HepG2 (cell line): ENCODE measurements at regions not wholly inside any gene's neighbourhood (a gene's known extent, or its start where the extent isn't known, plus 50 kb on each side); places are given as distances from the start of the nearest gene placed in this dataset.
A peak's percentile ranks its signal among the peaks of the same experiment; 100 is the strongest.

Experiments
- ATAC-seq: fragments of 200-7000 bp; cut with Tn5 transposase; 3 replicates; pipeline ENCODE4 v1.9.1; 2020; ENCODE audit warnings: mild to moderate bottlenecking, moderate library complexity
- BruUV-seq: library from RNA; stranded (reverse); fragments of 400-500 nt; replicated peaks from 2 replicates; lab custom pipeline; 2021; lab: Mats Ljungman, UMichigan
- CTCF ChIA-PET: fragments of 300-600 bp; formaldehyde crosslinking; extraction: SDS; loops from one replicate; lab custom pipeline; 2021; ENCODE audit warnings: low total read pairs, inconsistent platforms, low intra/inter-chr PET ratio; lab: Yijun Ruan, JAX
- POLR2A ChIA-PET: fragments of 350-600 bp; sonication (Branson Sonifier 250); formaldehyde crosslinking; loops from one replicate; lab custom pipeline; 2020; ENCODE audit warnings: antibody characterized with exemption, inconsistent platforms; lab: Yijun Ruan, JAX
- DNase-seq: peaks from one replicate; pipeline ENCODE4 v3.0.0-alpha.2; 2015; ENCODE audit warnings: low spot score
- FAIRE-seq: peaks from 3 replicates; lab custom pipeline; 2011; peaks lifted over from hg19 to GRCh38; lab: Jason Lieb, UNC
- H2AFZ ChIP-seq: one replicate; pipeline ENCODE4 v1.6.1; 2011; ENCODE audit warnings: low read length, inconsistent platforms
- H3K27ac ChIP-seq: fragments of 300-600 bp; 3 replicates; pipeline ENCODE4 v1.8.0; 2011; ENCODE audit warnings: mixed run types, mild to moderate bottlenecking, mixed read lengths, low read length, inconsistent platforms; ENCODE audit not compliant: insufficient read depth; ENCODE audit errors: extremely low read length
- H3K27me3 ChIP-seq, 2 experiments: fragments of 200-600 bp in 1 of 2; 2 replicates in 1 of 2; 3 replicates in 1 of 2; pipeline versions ENCODE4 v1.6.0 to v1.8.0; 2011; ENCODE audit warnings: low read length in 2 of 2, mild to moderate bottlenecking in 2 of 2, moderate library complexity in 2 of 2, inconsistent platforms in 1 of 2; ENCODE audit not compliant: insufficient read depth in 2 of 2, control insufficient read depth in 1 of 2
- H3K36me3 ChIP-seq, 2 experiments: fragments of 200-600 bp in 1 of 2; replicated peaks in 1 of 2; 2 replicates in 1 of 2; 3 replicates in 1 of 2; pipeline versions ENCODE4 v1.5.1 to v1.8.0; 2011; ENCODE audit warnings: low read length in 2 of 2, inconsistent platforms in 1 of 2; ENCODE audit not compliant: insufficient read depth in 2 of 2, control insufficient read depth in 1 of 2
- H3K4me1 ChIP-seq: 2 replicates; pipeline ENCODE4 v1.5.1; 2012; ENCODE audit warnings: low read length, inconsistent platforms; ENCODE audit not compliant: insufficient read depth
- H3K4me2 ChIP-seq: 2 replicates; pipeline ENCODE4 v1.6.0; 2011; ENCODE audit warnings: low read depth, low read length, inconsistent platforms
- H3K4me3 ChIP-seq, 3 experiments: fragments of 200-600 bp in 1 of 3; sonication (generic), shearing (Covaris generic) in 1 of 3; replicated peaks in 1 of 3; 2 replicates each; pipeline ENCODE4 v1.5.1; 2011 to 2016; ENCODE audit warnings: low read length in 3 of 3, inconsistent platforms in 2 of 3, low read depth in 2 of 3, mild to moderate bottlenecking in 2 of 3, control low read depth in 1 of 3, mixed read lengths in 1 of 3; ENCODE audit not compliant: insufficient read depth in 1 of 3
- H3K79me2 ChIP-seq: one replicate; pipeline ENCODE4 v1.6.1; 2011; ENCODE audit warnings: low read length, inconsistent platforms; ENCODE audit not compliant: insufficient read depth
- H3K9ac ChIP-seq: 2 replicates; pipeline ENCODE4 v1.6.0; 2011; ENCODE audit warnings: mild to moderate bottlenecking, low read depth, low read length, inconsistent platforms; ENCODE audit not compliant: insufficient read depth
- H3K9me3 ChIP-seq: 2 replicates; pipeline ENCODE4 v1.5.1; 2012; ENCODE audit warnings: mild to moderate bottlenecking, low read length
- H4K20me1 ChIP-seq: 2 replicates; pipeline ENCODE4 v1.6.0; 2011; ENCODE audit warnings: inconsistent platforms, mild to moderate bottlenecking, low read length, moderate library complexity; ENCODE audit not compliant: insufficient read depth
- CTCF ChIP-seq: sonication (generic); formaldehyde crosslinking; IDR thresholded peaks from 2 replicates; pipeline ENCODE4 v1.5.0; 2020; ENCODE audit warnings: mild to moderate bottlenecking, missing genetic modification reagents, moderate library complexity
- EED ChIP-seq: sonication (generic); formaldehyde crosslinking; IDR thresholded peaks from 2 replicates; pipeline ENCODE4 v1.5.0; 2020; ENCODE audit warnings: mild to moderate bottlenecking, missing genetic modification reagents
- ELK4 ChIP-seq: sonication (generic); formaldehyde crosslinking; IDR thresholded peaks from 2 replicates; pipeline ENCODE4 v1.9.0; 2021; ENCODE audit warnings: missing genetic modification reagents, borderline replicate concordance
- FOXO4 ChIP-seq: sonication (generic); formaldehyde crosslinking; conservative IDR thresholded peaks from 2 replicates; pipeline ENCODE4 v1.8.1; 2023; ENCODE audit warnings: missing genetic modification reagents
- IKZF4 ChIP-seq: sonication (generic); formaldehyde crosslinking; IDR thresholded peaks from 2 replicates; pipeline ENCODE4 v1.5.1; 2020; ENCODE audit warnings: borderline replicate concordance, mild to moderate bottlenecking, low read depth, missing genetic modification reagents; ENCODE audit errors: not compliant biosample characterization
- MED1 ChIP-seq: sonication (generic); formaldehyde crosslinking; IDR thresholded peaks from 2 replicates; pipeline ENCODE4 v1.4.0; 2020; ENCODE audit warnings: missing genetic modification reagents
- MNT ChIP-seq: fragments of 450-650 bp; IDR thresholded peaks from 2 replicates; pipeline ENCODE4 v1.6.1; 2016
- NCOA2 ChIP-seq: sonication (generic); formaldehyde crosslinking; IDR thresholded peaks from 2 replicates; pipeline ENCODE4 v1.8.0; 2022; ENCODE audit warnings: inconsistent platforms
- RELA ChIP-seq: sonication (generic); formaldehyde crosslinking; IDR thresholded peaks from 2 replicates; pipeline ENCODE4 v1.4.0; 2020; ENCODE audit warnings: missing genetic modification reagents
- STAG1 ChIP-seq: sonication (generic); formaldehyde crosslinking; IDR thresholded peaks from 2 replicates; pipeline ENCODE4 v1.4.0; 2020; ENCODE audit warnings: missing genetic modification reagents
- ZNF740 ChIP-seq: sonication (generic); formaldehyde crosslinking; IDR thresholded peaks from 2 replicates; pipeline ENCODE4 v1.4.0; 2020; ENCODE audit warnings: missing genetic modification reagents
- ZNF747 ChIP-seq: sonication (generic); formaldehyde crosslinking; IDR thresholded peaks from 2 replicates; pipeline ENCODE4 v1.8.1; 2023; ENCODE audit warnings: missing genetic modification reagents, mild to moderate bottlenecking, borderline replicate concordance
- WGBS: methylation state at CpG from one replicate; pipeline ENCODE4 v1.1.6; 2017; ENCODE audit warnings: low lambda C conversion rate; 5-methylcytosine and 5-hydroxymethylcytosine counted together
- in situ Hi-C: cut with HindIII; loops from 2 replicates; pipeline ENCODE4 v1.10.0; 2017; ENCODE audit warnings: low pct_unique_long_range_greater_than_20kb; ENCODE audit not compliant: extremely low pct_ligation_motif_present
- intact Hi-C: fragments of 100-400 bp; cut with micrococcal nuclease; formaldehyde crosslinking; loops from one replicate; pipeline ENCODE4 v1.10.0; 2022; ENCODE audit not compliant: unreplicated experiment

GRCh38 chr1:194295685-194296084 is 1109.3 kb upstream of the B3GALT2 start:
- no peak for FAIRE-seq
- ATAC-seq: peak; percentile 87
- Histone ChIP-seq H3K4me3 (no peak overlapping the region), H3K4me1 (no peaks in the 10 kb centered on the region), H3K27ac (no peak overlapping the region), H3K4me2 (no peak overlapping the region), H2AFZ (no peak overlapping the region), H3K27me3 (no peaks in the 10 kb centered on the region), H4K20me1 (no peaks in the 10 kb centered on the region), H3K9me3 (no peaks in the 10 kb centered on the region), H3K9ac (no peak overlapping the region), H3K79me2 (no peaks in the 10 kb centered on the region), H3K36me3 (no peaks in the 10 kb centered on the region)
- TF ChIP-seq ZNF747: no peak
- TF ChIP-seq STAG1 (CRISPR knock-in tag): peak; percentile 64
- no peak for TF ChIP-seq NCOA2 (CRISPR knock-in tag)
- peak; percentile 45 for TF ChIP-seq CTCF
- peak; percentile 15 for DNase-seq
- 0% methylated on average over 1 of the region's 1 CpG for WGBS
- BruUV-seq: no TSS peak
- CTCF ChIA-PET: interaction anchor here (0.6 kb wide), 1 partner anchor 889 kb away, joined by 3 read pairs; no protein-coding TSS in a partner anchor
- POLR2A ChIA-PET: no interaction called here
- in situ Hi-C loops: no loop called here
- intact Hi-C loops: loop anchor here (10.0 kb wide), 1 partner anchor 131 kb away; no protein-coding TSS in a partner anchor

- POLR2A ChIA-PET: no interaction called here
- Histone ChIP-seq H3K4me1 (no peaks in the 10 kb centered on the region), H4K20me1 (no peaks in the 10 kb centered on the region), H3K27ac (no peak overlapping the region), H3K79me2 (no peaks in the 10 kb centered on the region), H3K9ac (no peak overlapping the region), H3K9me3 (no peaks in the 10 kb centered on the region), H3K36me3 (no peaks in the 10 kb centered on the region), H3K27me3 (no peaks in the 10 kb centered on the region), H2AFZ (no peak overlapping the region), H3K4me3 (no peak overlapping the region), H3K4me2 (no peak overlapping the region)
- ATAC-seq (no peak), DNase-seq (no peak), FAIRE-seq (no peak)
- in situ Hi-C loops: no loop called here
- CTCF ChIA-PET: no interaction called here
- WGBS: 9% methylated on average over 1 of the region's 1 CpG
- no TSS peak for BruUV-seq
- intact Hi-C loops: loop anchor here (10.0 kb wide), 1 partner anchor 129 kb away; no protein-coding TSS in a partner anchor
- TF ChIP-seq FOXO4 (CRISPR knock-in tag) (no peak), ZNF740 (CRISPR knock-in tag) (no peak), IKZF4 (CRISPR knock-in tag) (no peak), MED1 (CRISPR knock-in tag) (no peak), ELK4 (CRISPR knock-in tag) (no peak), EED (no peak), RELA (CRISPR knock-in tag) (no peak), MNT (no peak)
These were observed 1107.5 kb upstream of the B3GALT2 start for GRCh38 chr1:194293851-194294405.
